GM23338 (cell line): ENCODE measurements at regions not wholly inside any gene's neighbourhood (a gene's known extent, or its start where the extent isn't known, plus 50 kb on each side); places are given as distances from the start of the nearest gene placed in this dataset.

Experiments used
- ATAC-seq: fragments of 200-7000 bp; cut with Tn5 transposase; 3 replicates; pipeline ENCODE4 v1.9.1; 2020
- DNase-seq: peaks from one replicate; pipeline ENCODE4 v3.0.0-alpha.2; 2015; ENCODE audit warnings: low spot score
- H2AFZ ChIP-seq: fragments of 200-600 bp; sonication (generic); 2 replicates; pipeline ENCODE4 v1.8.0; 2016; ENCODE audit warnings: antibody characterized with exemption, mild to moderate bottlenecking, moderate library complexity
- H3F3A ChIP-seq: fragments of 200-600 bp; sonication (generic); replicated peaks from 2 replicates; pipeline ENCODE4 v1.8.0; 2017; ENCODE audit warnings: antibody characterized with exemption, mixed run types, low read depth
- H3K27ac ChIP-seq: fragments of 200-600 bp; sonication (generic); 2 replicates; pipeline ENCODE4 v1.6.1; 2016; ENCODE audit warnings: low read depth
- H3K27me3 ChIP-seq: fragments of 200-600 bp; sonication (generic); 2 replicates; pipeline ENCODE4 v1.8.0; 2016; ENCODE audit warnings: mild to moderate bottlenecking, mixed run types, moderate library complexity; ENCODE audit not compliant: insufficient read depth
- H3K36me3 ChIP-seq: fragments of 200-600 bp; sonication (generic); 2 replicates; pipeline ENCODE4 v1.8.0; 2016; ENCODE audit warnings: mild to moderate bottlenecking; ENCODE audit not compliant: insufficient read depth
- H3K4me1 ChIP-seq: fragments of 200-600 bp; sonication (generic); 2 replicates; pipeline ENCODE4 v1.8.0; 2016; ENCODE audit warnings: mild to moderate bottlenecking, moderate library complexity; ENCODE audit not compliant: insufficient read depth
- H3K4me2 ChIP-seq: fragments of 200-600 bp; sonication (generic); 2 replicates; pipeline ENCODE4 v1.7.1; 2017; ENCODE audit warnings: mixed run types
- H3K4me3 ChIP-seq: fragments of 200-600 bp; sonication (generic); 2 replicates; pipeline ENCODE4 v1.6.1; 2016; ENCODE audit warnings: mixed run types
- H3K79me2 ChIP-seq: fragments of 200-600 bp; sonication (generic); replicated peaks from 2 replicates; pipeline ENCODE4 v1.8.0; 2017; ENCODE audit warnings: mild to moderate bottlenecking; ENCODE audit not compliant: insufficient read depth
- H3K9me2 ChIP-seq: fragments of 200-600 bp; sonication (generic); 2 replicates; pipeline ENCODE4 v1.8.0; 2017; ENCODE audit not compliant: insufficient read depth
- H4K20me1 ChIP-seq: fragments of 200-600 bp; sonication (generic); replicated peaks from 2 replicates; pipeline ENCODE4 v1.8.0; 2017; ENCODE audit warnings: mild to moderate bottlenecking; ENCODE audit not compliant: insufficient read depth
- H3K27ac Mint-ChIP-seq: 2 replicates; pipeline ENCODE4 v1.8.0; 2020; ENCODE audit warnings: inconsistent platforms, mild to moderate bottlenecking, moderate library complexity, mixed read lengths
- H3K27me3 Mint-ChIP-seq: 3 replicates; pipeline ENCODE4 v1.8.0; 2022; ENCODE audit warnings: low read depth, mild to moderate bottlenecking, moderate library complexity, mixed read lengths, inconsistent platforms; ENCODE audit not compliant: insufficient read depth, poor library complexity
- H3K36me3 Mint-ChIP-seq: 3 replicates; pipeline ENCODE4 v1.8.0; 2021; ENCODE audit warnings: low read depth, mild to moderate bottlenecking, inconsistent platforms, moderate library complexity, mixed read lengths
- H3K4me1 Mint-ChIP-seq: 3 replicates; pipeline ENCODE4 v1.8.0; 2020; ENCODE audit warnings: mild to moderate bottlenecking, inconsistent platforms, mixed read lengths
- H3K4me3 Mint-ChIP-seq: 3 replicates; pipeline ENCODE4 v1.8.0; 2021; ENCODE audit warnings: moderate library complexity, mild to moderate bottlenecking, inconsistent platforms, mixed read lengths
- H3K9me3 Mint-ChIP-seq: 3 replicates; pipeline ENCODE4 v1.8.0; 2020; ENCODE audit warnings: moderate library complexity, mild to moderate bottlenecking, inconsistent platforms, mixed read lengths
- EZH2 ChIP-seq: fragments of 200-600 bp; sonication (generic); IDR thresholded peaks from one replicate; pipeline ENCODE4 v1.8.0; 2017; ENCODE audit warnings: antibody characterized with exemption, mild to moderate bottlenecking, low read depth; ENCODE audit not compliant: unreplicated experiment
- JUNB ChIP-seq: IDR thresholded peaks from one replicate; pipeline ENCODE4 v1.6.1; 2016; ENCODE audit warnings: antibody characterized with exemption; ENCODE audit not compliant: unreplicated experiment
- NANOG ChIP-seq: IDR thresholded peaks from 2 replicates; pipeline ENCODE4 v1.6.1; 2016; ENCODE audit warnings: antibody characterized with exemption, borderline replicate concordance
- POLR2AphosphoS5 ChIP-seq: IDR thresholded peaks from 2 replicates; pipeline ENCODE4 v1.6.1; 2016; ENCODE audit warnings: antibody characterized with exemption, low read depth
- ZNF331 ChIP-seq: fragments of 250-450 bp; sonication (Bioruptor Pico); IDR thresholded peaks from 2 replicates; pipeline ENCODE4 v1.5.0; 2020; ENCODE audit warnings: low read depth, mild to moderate bottlenecking, moderate library complexity
- TF ChIP-seq, protein P1 (sequence below): fragments of 250-450 bp; sonication (Bioruptor Pico); IDR thresholded peaks from 2 replicates; pipeline ENCODE4 v1.5.0; 2020; ENCODE audit warnings: mild to moderate bottlenecking, moderate library complexity
- TF ChIP-seq, protein P2 (sequence below): IDR thresholded peaks from 2 replicates; pipeline ENCODE4 v1.6.1; 2016; ENCODE audit warnings: antibody characterized with exemption

DNA sequence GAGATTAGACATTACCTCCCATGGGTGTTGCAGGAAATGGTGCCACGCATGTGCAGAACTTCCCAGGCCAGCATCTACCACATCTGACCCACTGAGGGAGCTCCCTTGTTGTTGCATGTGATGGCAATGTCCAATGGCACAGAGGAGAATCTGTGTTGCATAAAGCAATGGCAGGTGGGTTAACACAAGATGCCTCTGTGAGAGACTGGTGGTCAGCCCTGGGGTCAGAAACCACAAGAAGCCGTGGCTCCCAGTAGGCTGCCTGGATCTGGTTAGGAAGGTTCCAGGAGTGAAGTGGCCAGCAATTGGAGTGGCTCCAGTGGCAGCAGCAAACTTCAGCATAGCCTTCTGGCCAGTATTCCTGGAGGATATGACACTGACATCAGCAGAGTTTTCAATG lies 65.9 kb upstream of the HMGA2 start (continued):
- TF ChIP-seq, protein P1, sequence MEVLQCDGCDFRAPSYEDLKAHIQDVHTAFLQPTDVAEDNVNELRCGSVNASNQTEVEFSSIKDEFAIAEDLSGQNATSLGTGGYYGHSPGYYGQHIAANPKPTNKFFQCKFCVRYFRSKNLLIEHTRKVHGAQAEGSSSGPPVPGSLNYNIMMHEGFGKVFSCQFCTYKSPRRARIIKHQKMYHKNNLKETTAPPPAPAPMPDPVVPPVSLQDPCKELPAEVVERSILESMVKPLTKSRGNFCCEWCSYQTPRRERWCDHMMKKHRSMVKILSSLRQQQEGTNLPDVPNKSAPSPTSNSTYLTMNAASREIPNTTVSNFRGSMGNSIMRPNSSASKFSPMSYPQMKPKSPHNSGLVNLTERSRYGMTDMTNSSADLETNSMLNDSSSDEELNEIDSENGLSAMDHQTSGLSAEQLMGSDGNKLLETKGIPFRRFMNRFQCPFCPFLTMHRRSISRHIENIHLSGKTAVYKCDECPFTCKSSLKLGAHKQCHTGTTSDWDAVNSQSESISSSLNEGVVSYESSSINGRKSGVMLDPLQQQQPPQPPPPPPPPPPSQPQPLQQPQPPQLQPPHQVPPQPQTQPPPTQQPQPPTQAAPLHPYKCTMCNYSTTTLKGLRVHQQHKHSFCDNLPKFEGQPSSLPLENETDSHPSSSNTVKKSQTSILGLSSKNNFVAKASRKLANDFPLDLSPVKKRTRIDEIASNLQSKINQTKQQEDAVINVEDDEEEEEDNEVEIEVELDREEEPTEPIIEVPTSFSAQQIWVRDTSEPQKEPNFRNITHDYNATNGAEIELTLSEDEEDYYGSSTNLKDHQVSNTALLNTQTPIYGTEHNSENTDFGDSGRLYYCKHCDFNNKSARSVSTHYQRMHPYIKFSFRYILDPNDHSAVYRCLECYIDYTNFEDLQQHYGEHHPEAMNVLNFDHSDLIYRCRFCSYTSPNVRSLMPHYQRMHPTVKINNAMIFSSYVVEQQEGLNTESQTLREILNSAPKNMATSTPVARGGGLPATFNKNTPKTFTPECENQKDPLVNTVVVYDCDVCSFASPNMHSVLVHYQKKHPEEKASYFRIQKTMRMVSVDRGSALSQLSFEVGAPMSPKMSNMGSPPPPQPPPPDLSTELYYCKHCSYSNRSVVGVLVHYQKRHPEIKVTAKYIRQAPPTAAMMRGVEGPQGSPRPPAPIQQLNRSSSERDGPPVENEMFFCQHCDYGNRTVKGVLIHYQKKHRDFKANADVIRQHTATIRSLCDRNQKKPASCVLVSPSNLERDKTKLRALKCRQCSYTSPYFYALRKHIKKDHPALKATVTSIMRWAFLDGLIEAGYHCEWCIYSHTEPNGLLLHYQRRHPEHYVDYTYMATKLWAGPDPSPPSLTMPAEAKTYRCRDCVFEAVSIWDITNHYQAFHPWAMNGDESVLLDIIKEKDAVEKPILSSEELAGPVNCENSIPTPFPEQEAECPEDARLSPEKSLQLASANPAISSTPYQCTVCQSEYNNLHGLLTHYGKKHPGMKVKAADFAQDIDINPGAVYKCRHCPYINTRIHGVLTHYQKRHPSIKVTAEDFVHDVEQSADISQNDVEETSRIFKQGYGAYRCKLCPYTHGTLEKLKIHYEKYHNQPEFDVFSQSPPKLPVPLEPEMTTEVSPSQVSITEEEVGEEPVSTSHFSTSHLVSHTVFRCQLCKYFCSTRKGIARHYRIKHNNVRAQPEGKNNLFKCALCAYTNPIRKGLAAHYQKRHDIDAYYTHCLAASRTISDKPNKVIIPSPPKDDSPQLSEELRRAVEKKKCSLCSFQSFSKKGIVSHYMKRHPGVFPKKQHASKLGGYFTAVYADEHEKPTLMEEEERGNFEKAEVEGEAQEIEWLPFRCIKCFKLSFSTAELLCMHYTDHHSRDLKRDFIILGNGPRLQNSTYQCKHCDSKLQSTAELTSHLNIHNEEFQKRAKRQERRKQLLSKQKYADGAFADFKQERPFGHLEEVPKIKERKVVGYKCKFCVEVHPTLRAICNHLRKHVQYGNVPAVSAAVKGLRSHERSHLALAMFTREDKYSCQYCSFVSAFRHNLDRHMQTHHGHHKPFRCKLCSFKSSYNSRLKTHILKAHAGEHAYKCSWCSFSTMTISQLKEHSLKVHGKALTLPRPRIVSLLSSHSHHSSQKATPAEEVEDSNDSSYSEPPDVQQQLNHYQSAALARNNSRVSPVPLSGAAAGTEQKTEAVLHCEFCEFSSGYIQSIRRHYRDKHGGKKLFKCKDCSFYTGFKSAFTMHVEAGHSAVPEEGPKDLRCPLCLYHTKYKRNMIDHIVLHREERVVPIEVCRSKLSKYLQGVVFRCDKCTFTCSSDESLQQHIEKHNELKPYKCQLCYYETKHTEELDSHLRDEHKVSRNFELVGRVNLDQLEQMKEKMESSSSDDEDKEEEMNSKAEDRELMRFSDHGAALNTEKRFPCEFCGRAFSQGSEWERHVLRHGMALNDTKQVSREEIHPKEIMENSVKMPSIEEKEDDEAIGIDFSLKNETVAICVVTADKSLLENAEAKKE: no peak
- TF ChIP-seq ZNF331 (CRISPR knock-in tag): no peak
- no peak for TF ChIP-seq JUNB
- TF ChIP-seq, protein P2, sequence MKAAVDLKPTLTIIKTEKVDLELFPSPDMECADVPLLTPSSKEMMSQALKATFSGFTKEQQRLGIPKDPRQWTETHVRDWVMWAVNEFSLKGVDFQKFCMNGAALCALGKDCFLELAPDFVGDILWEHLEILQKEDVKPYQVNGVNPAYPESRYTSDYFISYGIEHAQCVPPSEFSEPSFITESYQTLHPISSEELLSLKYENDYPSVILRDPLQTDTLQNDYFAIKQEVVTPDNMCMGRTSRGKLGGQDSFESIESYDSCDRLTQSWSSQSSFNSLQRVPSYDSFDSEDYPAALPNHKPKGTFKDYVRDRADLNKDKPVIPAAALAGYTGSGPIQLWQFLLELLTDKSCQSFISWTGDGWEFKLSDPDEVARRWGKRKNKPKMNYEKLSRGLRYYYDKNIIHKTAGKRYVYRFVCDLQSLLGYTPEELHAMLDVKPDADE: no peak
- no peak for TF ChIP-seq POLR2AphosphoS5

DNA sequence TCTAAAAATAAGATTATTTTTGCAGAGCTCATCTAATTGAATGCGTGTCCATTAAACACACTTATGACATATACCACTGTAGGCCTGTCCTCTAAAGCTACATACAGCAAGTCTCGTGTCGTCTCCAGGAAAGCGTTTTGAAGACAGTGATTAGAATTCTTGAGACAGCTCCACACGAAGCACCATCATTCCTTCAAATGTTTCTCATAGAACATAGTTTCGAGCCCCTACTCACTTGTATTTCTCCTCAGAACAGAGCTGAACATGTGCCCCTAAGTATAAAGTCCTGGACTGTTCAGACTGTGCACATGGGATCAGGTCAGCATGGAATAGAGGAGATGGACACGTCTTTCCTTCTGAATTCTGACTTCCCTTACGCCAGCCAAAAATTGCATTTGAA lies 64.5 kb upstream of the HMGA2 start:
- Mint-ChIP-seq H3K27ac (no peak overlapping the region), H3K4me3 (no peak overlapping the region)
- no peak for ATAC-seq
- TF ChIP-seq NANOG: no peak
- no peak for TF ChIP-seq EZH2
- TF ChIP-seq, protein P1: no peak

More for the DNA sequence above, 64.5 kb upstream of the HMGA2 start:
- H3K4me1 ChIP-seq: peaks cover 29% of the 10 kb centered on the region
- H3K27ac ChIP-seq: no peak overlapping the region
- no peaks in the 10 kb centered on the region for H3K36me3 ChIP-seq
- H4K20me1 ChIP-seq: no peaks in the 10 kb centered on the region
- H3K27me3 ChIP-seq: no peaks in the 10 kb centered on the region
- no peak overlapping the region for H2AFZ ChIP-seq
- DNase-seq: no peak
- H3K27me3 Mint-ChIP-seq: no peaks in the 10 kb centered on the region
- H3K4me3 ChIP-seq: no peak overlapping the region
- peaks cover 34% of the 10 kb centered on the region for H3K4me1 Mint-ChIP-seq
- H3K9me3 Mint-ChIP-seq: no peaks in the 10 kb centered on the region; the same call in 2 of the 3 replicates
- peaks cover 7% of the 10 kb centered on the region; the same call in 1 of the 2 replicates for H3K9me2 ChIP-seq
- H3K79me2 ChIP-seq: no peaks in the 10 kb centered on the region
- no peaks in the 10 kb centered on the region for H3K36me3 Mint-ChIP-seq
- H3K4me2 ChIP-seq: no peak overlapping the region
- H3F3A ChIP-seq: 0 out of 2 replicates have a peak, but pooled peaks cover 2% of the 10 kb centered on the region
